Cardiac fibroblast (primary cell): ENCODE measurements at regions not wholly inside any gene's neighbourhood (a gene's known extent, or its start where the extent isn't known, plus 50 kb on each side); places are given as distances from the start of the nearest gene placed in this dataset.

ENCODE experiments used
- DNase-seq, 2 donors: peaks; one replicate each; pipeline versions ENCODE4 v3.0.0 to v3.0.0-alpha.2; 2010; ENCODE audit warnings: low read depth in 2 of 2
- H3K4me3 ChIP-seq, 2 donors: replicated peaks in 1 of 2; 1 replicate in 1 of 2; 2 replicates in 1 of 2; pipeline ENCODE4 v1.5.1; 2011; ENCODE audit warnings: low read depth in 2 of 2, low read length in 2 of 2, mild to moderate bottlenecking in 2 of 2, moderate library complexity in 1 of 2
- CTCF ChIP-seq: IDR thresholded peaks from one replicate; pipeline ENCODE4 v1.5.1; 2011; ENCODE audit warnings: low read depth, mild to moderate bottlenecking, low read length, inconsistent platforms

GRCh38 chr4:41427931-41428600 lies 109.9 kb upstream of the LIMCH1 start:
- no peak overlapping the region for H3K4me3 ChIP-seq
- no peak for TF ChIP-seq CTCF
- no peak for DNase-seq

GRCh38 chr4:41428601-41429279 lies 109.2 kb upstream of the LIMCH1 start:
- no peak overlapping the region for H3K4me3 ChIP-seq
- no peak for DNase-seq
- TF ChIP-seq CTCF: no peak

GRCh38 chr4:41429280-41429669 lies 108.7 kb upstream of the LIMCH1 start:
- H3K4me3 ChIP-seq: no peak overlapping the region
- no peak for DNase-seq
- no peak for TF ChIP-seq CTCF

GRCh38 chr4:41430792-41431191 lies 107.2 kb upstream of the LIMCH1 start:
- DNase-seq: peak in 1 of 2 donors; percentile 12
- TF ChIP-seq CTCF: no peak
- H3K4me3 ChIP-seq: no peak overlapping the region

GRCh38 chr4:41431276-41431675 lies 106.7 kb upstream of the LIMCH1 start:
- DNase-seq: no peak
- no peak overlapping the region for H3K4me3 ChIP-seq

GRCh38 chr4:41432219-41432618 lies 105.7 kb upstream of the LIMCH1 start:
- TF ChIP-seq CTCF: no peak
- no peak for DNase-seq
- no peak overlapping the region for H3K4me3 ChIP-seq

More at GRCh38 chr4:41431276-41431675, 106.7 kb upstream of the LIMCH1 start:
- TF ChIP-seq CTCF: no peak
